Duodenal mucosa (tissue), 2 donors: ENCODE measurements at regions not wholly inside any gene's neighbourhood (a gene's known extent, or its start where the extent isn't known, plus 50 kb on each side); places are given as distances from the start of the nearest gene placed in this dataset.

ENCODE experiments used
- H3K27ac ChIP-seq: one replicate; pipeline ENCODE4 v1.7.0; 2013; ENCODE audit warnings: low read depth, low read length
- H3K27me3 ChIP-seq, 2 donors: one replicate each; pipeline ENCODE4 v1.7.0; 2013; ENCODE audit warnings: low read length in 2 of 2, control low read depth in 1 of 2; ENCODE audit not compliant: insufficient read depth in 2 of 2, control insufficient read depth in 1 of 2
- H3K36me3 ChIP-seq, 2 donors: one replicate each; pipeline ENCODE4 v1.7.0; 2013; ENCODE audit warnings: low read length in 2 of 2, control low read depth in 1 of 2; ENCODE audit not compliant: insufficient read depth in 2 of 2, control insufficient read depth in 1 of 2
- H3K4me1 ChIP-seq, 2 donors: one replicate each; pipeline ENCODE4 v1.7.0; 2013; ENCODE audit warnings: low read length in 2 of 2, control low read depth in 1 of 2; ENCODE audit not compliant: insufficient read depth in 2 of 2, control insufficient read depth in 1 of 2
- H3K4me3 ChIP-seq, 2 donors: one replicate each; pipeline ENCODE4 v1.7.0; 2013; ENCODE audit warnings: low read length in 2 of 2, low read depth in 1 of 2
- H3K9ac ChIP-seq, 2 donors: one replicate each; pipeline ENCODE4 v1.7.0; 2013; ENCODE audit warnings: low read length in 2 of 2, low read depth in 1 of 2
- H3K9me3 ChIP-seq, 2 donors: one replicate each; pipeline ENCODE4 v1.7.0; 2013; ENCODE audit warnings: low read length in 2 of 2, control low read depth in 1 of 2; ENCODE audit not compliant: control insufficient read depth in 1 of 2

- H3K36me3 ChIP-seq, result no peaks in the 10 kb centered on the region
- H3K9me3 ChIP-seq, result no peaks in the 10 kb centered on the region
- no peaks in the 10 kb centered on the region for H3K4me1 ChIP-seq
- no peak overlapping the region for H3K9ac ChIP-seq
- H3K4me3 ChIP-seq, result no peak overlapping the region
- H3K27me3 ChIP-seq, result no peaks in the 10 kb centered on the region
- no peak overlapping the region for H3K27ac ChIP-seq
Observed at GRCh38 chr4:83832110-83832825, 296.4 kb downstream of the GPAT3 start.

DNA sequence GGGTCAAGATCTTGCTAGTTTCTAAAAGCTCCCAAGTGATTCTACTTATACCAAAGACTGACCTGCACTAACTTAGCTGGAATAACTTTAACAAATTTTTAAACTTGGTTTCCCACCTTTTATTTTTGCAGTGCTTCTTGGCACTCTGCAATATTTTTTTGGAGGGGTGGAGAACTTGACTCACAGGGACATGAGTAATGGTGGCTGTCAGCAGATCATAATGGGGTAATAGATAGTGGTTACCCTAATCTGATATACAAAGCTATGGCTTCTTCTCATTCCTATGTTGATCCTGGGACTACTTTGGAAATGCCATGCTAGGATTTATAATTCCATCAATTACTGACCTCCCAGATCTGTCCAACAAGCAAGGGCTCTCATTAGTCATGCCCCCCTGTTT is 295.7 kb downstream of the GPAT3 start:
- H3K9ac ChIP-seq, result no peak overlapping the region
- no peaks in the 10 kb centered on the region for H3K27me3 ChIP-seq
- no peaks in the 10 kb centered on the region for H3K36me3 ChIP-seq
- no peaks in the 10 kb centered on the region for H3K4me1 ChIP-seq
- no peak overlapping the region for H3K27ac ChIP-seq
- no peaks in the 10 kb centered on the region for H3K9me3 ChIP-seq
- no peak overlapping the region for H3K4me3 ChIP-seq

- H3K27ac ChIP-seq, result no peak overlapping the region
- H3K27me3 ChIP-seq, result no peaks in the 10 kb centered on the region
- no peaks in the 10 kb centered on the region for H3K36me3 ChIP-seq
- no peak overlapping the region for H3K4me3 ChIP-seq
- no peak overlapping the region for H3K9ac ChIP-seq
- no peaks in the 10 kb centered on the region for H3K4me1 ChIP-seq
- H3K9me3 ChIP-seq, result no peaks in the 10 kb centered on the region
Observed at GRCh38 chr4:83830138-83830888, 294.4 kb downstream of the GPAT3 start.

DNA sequence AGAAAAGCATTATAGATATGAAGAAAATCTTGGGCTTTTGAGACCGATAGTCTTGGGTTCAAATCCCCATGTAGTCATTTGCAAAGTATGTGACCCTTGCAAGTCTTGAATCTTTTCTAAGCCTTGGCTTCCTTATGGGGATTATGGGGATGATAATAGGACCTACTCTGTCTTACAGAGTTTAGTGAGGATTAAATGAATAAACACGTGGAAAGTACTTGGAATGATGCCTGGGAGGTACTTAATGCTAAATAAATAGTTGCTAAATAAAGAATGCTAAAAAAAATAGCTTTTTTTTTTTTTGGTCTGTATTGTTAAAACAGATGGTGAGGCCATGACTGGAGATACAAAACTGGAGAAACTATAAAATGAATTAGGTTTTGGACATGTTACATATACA is 292.7 kb downstream of the GPAT3 start:
- no peaks in the 10 kb centered on the region for H3K27me3 ChIP-seq
- H3K4me1 ChIP-seq, result no peaks in the 10 kb centered on the region
- H3K4me3 ChIP-seq, result no peak overlapping the region
- H3K9ac ChIP-seq, result no peak overlapping the region
- H3K27ac ChIP-seq, result no peak overlapping the region
- no peaks in the 10 kb centered on the region for H3K36me3 ChIP-seq
- no peaks in the 10 kb centered on the region for H3K9me3 ChIP-seq

DNA sequence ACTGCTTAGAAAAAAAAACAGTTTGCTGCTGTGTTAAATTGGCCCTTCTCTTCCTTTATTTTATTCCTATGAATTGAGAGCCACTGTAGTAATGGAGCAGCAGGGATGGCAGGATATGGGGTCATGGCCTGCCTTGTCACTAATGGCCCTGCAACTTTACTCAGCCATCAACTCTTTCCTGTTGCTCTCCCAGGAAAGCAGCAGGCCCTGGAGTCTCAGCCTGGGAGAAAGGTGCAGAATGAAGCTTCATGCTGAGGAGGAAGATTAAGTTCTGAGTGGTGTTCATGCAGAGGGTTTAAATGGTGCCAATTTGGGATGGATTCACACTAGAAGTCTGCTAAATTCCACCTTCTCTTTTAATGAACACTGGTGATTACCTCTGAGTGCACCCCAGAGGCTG is 285.6 kb downstream of the GPAT3 start:
- no peak overlapping the region for H3K27ac ChIP-seq
- no peaks in the 10 kb centered on the region for H3K36me3 ChIP-seq
- H3K4me3 ChIP-seq, result no peak overlapping the region
- H3K9me3 ChIP-seq, result no peaks in the 10 kb centered on the region
- H3K27me3 ChIP-seq, result no peaks in the 10 kb centered on the region
- no peaks in the 10 kb centered on the region for H3K4me1 ChIP-seq
- no peak overlapping the region for H3K9ac ChIP-seq

DNA sequence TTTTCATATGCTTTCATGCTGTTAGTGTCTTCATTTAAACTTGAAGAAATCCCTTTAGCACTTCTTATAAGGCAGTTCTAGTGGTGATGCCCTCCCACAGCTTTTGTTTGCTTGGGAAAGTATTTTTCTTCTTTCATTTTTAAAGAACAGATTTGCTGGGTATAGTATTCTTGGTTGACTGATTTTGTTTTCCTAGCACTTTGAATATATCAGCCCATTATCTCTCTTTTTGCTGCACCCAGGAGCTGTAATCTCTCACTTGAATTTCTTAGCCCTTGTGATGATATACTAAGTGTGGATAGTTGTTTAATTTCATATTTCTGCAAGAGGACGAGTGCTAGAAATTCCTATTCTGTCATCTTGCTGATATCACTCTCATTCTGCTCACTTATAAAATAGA is 283.7 kb downstream of the GPAT3 start:
- Histone ChIP-seq H3K27ac (no peak overlapping the region), H3K9ac (no peak overlapping the region), H3K4me1 (no peaks in the 10 kb centered on the region), H3K4me3 (no peak overlapping the region), H3K27me3 (no peaks in the 10 kb centered on the region), H3K9me3 (no peaks in the 10 kb centered on the region), H3K36me3 (no peaks in the 10 kb centered on the region)

- Histone ChIP-seq H3K9me3 (no peaks in the 10 kb centered on the region), H3K27me3 (no peaks in the 10 kb centered on the region), H3K27ac (no peak overlapping the region), H3K4me3 (no peak overlapping the region), H3K36me3 (no peaks in the 10 kb centered on the region), H3K4me1 (no peaks in the 10 kb centered on the region), H3K9ac (no peak overlapping the region)
Observed at GRCh38 chr4:83810428-83810827, 274.5 kb downstream of the GPAT3 start.

DNA sequence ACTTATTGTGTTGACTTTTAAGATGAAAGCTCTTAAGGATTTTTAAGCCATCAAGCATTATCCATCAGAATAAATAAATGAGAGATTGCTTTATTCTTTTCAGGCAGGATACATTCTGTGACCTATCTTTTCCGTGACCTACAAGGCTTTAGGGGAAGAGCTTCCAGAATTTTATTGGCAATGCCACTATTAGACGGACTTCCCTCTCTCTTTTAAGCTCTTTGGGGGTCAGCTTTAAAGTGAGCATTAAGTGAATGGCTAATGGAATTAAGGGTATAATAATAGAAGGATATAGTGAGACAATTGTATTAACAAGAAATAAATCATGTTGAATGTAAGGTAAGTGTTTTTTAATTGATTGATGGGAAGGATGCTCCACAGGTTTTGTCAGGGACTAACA is 273.7 kb downstream of the GPAT3 start:
- H3K27me3 ChIP-seq, result no peaks in the 10 kb centered on the region
- H3K36me3 ChIP-seq, result no peaks in the 10 kb centered on the region
- H3K4me1 ChIP-seq, result no peaks in the 10 kb centered on the region
- H3K9ac ChIP-seq, result no peak overlapping the region
- H3K27ac ChIP-seq, result no peak overlapping the region
- H3K4me3 ChIP-seq, result no peak overlapping the region
- no peaks in the 10 kb centered on the region for H3K9me3 ChIP-seq

GRCh38 chr4:83793481-83793880 is 257.6 kb downstream of the GPAT3 start:
- Histone ChIP-seq H3K27ac (no peak overlapping the region), H3K9ac (no peak overlapping the region), H3K4me3 (no peak overlapping the region), H3K27me3 (no peaks in the 10 kb centered on the region), H3K9me3 (no peaks in the 10 kb centered on the region), H3K4me1 (no peaks in the 10 kb centered on the region), H3K36me3 (no peaks in the 10 kb centered on the region)

DNA sequence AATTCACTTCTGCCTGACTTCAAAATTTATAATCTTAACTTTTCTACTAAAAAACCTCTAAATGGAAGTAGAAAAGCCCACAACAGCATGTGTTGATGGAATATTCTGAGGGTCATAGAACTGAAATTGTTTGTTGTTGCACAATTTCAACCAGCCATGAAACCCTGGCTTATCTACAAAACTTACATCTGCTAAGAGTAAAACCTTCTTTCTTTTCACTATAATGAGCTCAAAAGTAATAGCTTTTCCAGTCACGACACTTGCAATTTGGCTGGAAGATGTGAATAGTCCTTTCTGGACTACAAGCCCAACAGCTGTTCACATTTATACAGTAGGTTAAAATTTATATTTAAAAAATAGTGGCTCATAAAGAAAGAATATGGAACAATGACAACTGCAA is 250.0 kb downstream of the GPAT3 start:
- H3K27ac ChIP-seq, result no peak overlapping the region
- no peaks in the 10 kb centered on the region for H3K36me3 ChIP-seq
- H3K4me1 ChIP-seq, result no peaks in the 10 kb centered on the region
- H3K4me3 ChIP-seq, result no peak overlapping the region
- H3K27me3 ChIP-seq, result no peaks in the 10 kb centered on the region
- no peak overlapping the region for H3K9ac ChIP-seq
- H3K9me3 ChIP-seq, result no peaks in the 10 kb centered on the region
